Parathyroid adenoma (tissue), 2 donors: ENCODE measurements at regions not wholly inside any gene's neighbourhood (a gene's known extent, or its start where the extent isn't known, plus 50 kb on each side); places are given as distances from the start of the nearest gene placed in this dataset.

Experiments
- H2AFZ ChIP-seq: fragments of 300-600 bp; sonication (generic); one replicate; pipeline ENCODE4 v1.7.0; 2017; ENCODE audit warnings: antibody characterized with exemption, mild to moderate bottlenecking
- H3K27ac ChIP-seq: fragments of 300-600 bp; sonication (generic); one replicate; pipeline ENCODE4 v1.7.0; 2017
- H3K27me3 ChIP-seq: fragments of 300-600 bp; sonication (generic); one replicate; pipeline ENCODE4 v1.7.0; 2017; ENCODE audit warnings: low read length; ENCODE audit not compliant: control insufficient read depth, insufficient read depth
- H3K36me3 ChIP-seq: fragments of 300-600 bp; sonication (generic); one replicate; pipeline ENCODE4 v1.7.0; 2017; ENCODE audit warnings: low read length; ENCODE audit not compliant: control insufficient read depth, insufficient read depth
- H3K4me1 ChIP-seq: fragments of 300-600 bp; sonication (generic); one replicate; pipeline ENCODE4 v1.7.0; 2017; ENCODE audit warnings: control low read depth
- H3K4me2 ChIP-seq: fragments of 300-600 bp; sonication (generic); one replicate; pipeline ENCODE4 v1.7.0; 2017; ENCODE audit warnings: low read length
- H3K4me3 ChIP-seq: fragments of 300-600 bp; sonication (generic); one replicate; pipeline ENCODE4 v1.7.0; 2017; ENCODE audit warnings: low read depth, low read length
- H3K79me2 ChIP-seq: fragments of 300-600 bp; sonication (generic); one replicate; pipeline ENCODE4 v1.7.0; 2017; ENCODE audit warnings: control low read depth
- H3K9ac ChIP-seq: fragments of 300-600 bp; sonication (generic); one replicate; pipeline ENCODE4 v1.7.0; 2017; ENCODE audit warnings: mild to moderate bottlenecking
- H3K9me3 ChIP-seq: fragments of 300-600 bp; sonication (generic); one replicate; pipeline ENCODE4 v1.7.0; 2017; ENCODE audit warnings: low read length; ENCODE audit not compliant: control insufficient read depth
- CTCF ChIP-seq: fragments of 300-600 bp; sonication (generic); IDR thresholded peaks from one replicate; pipeline ENCODE4 v1.7.0; 2017; ENCODE audit warnings: antibody characterized with exemption, mild to moderate bottlenecking
- donor health status: primary hyperparathyroidism.

- Histone ChIP-seq H3K9ac (no peak overlapping the region), H3K4me2 (no peak overlapping the region), H3K79me2 (no peaks in the 10 kb centered on the region), H2AFZ (no peak overlapping the region), H3K9me3 (no peaks in the 10 kb centered on the region), H3K36me3 (no peaks in the 10 kb centered on the region), H3K4me3 (no peak overlapping the region), H3K27me3 (no peaks in the 10 kb centered on the region), H3K4me1 (no peaks in the 10 kb centered on the region), H3K27ac (no peak overlapping the region)
- no peak for TF ChIP-seq CTCF
These were observed 74.0 kb upstream of the TRPC7 start for GRCh38 chr5:136439367-136439766.

GRCh38 chr5:136435946-136436543 lies 70.7 kb upstream of the TRPC7 start:
- H3K9ac ChIP-seq, result no peak overlapping the region
- no peaks in the 10 kb centered on the region for H3K36me3 ChIP-seq
- no peaks in the 10 kb centered on the region for H3K27me3 ChIP-seq
- no peak overlapping the region for H3K4me2 ChIP-seq
- no peaks in the 10 kb centered on the region for H3K79me2 ChIP-seq
- H3K4me1 ChIP-seq, result no peaks in the 10 kb centered on the region
- H3K4me3 ChIP-seq, result no peak overlapping the region
- H3K27ac ChIP-seq, result no peak overlapping the region
- no peak overlapping the region for H2AFZ ChIP-seq
- no peaks in the 10 kb centered on the region for H3K9me3 ChIP-seq
- TF ChIP-seq CTCF, result no peak

- no peaks in the 10 kb centered on the region for H3K79me2 ChIP-seq
- no peak overlapping the region for H3K4me2 ChIP-seq
- H3K4me3 ChIP-seq, result no peak overlapping the region
- no peak overlapping the region for H2AFZ ChIP-seq
- no peak for TF ChIP-seq CTCF
- H3K27ac ChIP-seq, result no peak overlapping the region
- no peaks in the 10 kb centered on the region for H3K4me1 ChIP-seq
- H3K27me3 ChIP-seq, result no peaks in the 10 kb centered on the region
- no peaks in the 10 kb centered on the region for H3K9me3 ChIP-seq
- no peaks in the 10 kb centered on the region for H3K36me3 ChIP-seq
- H3K9ac ChIP-seq, result no peak overlapping the region
These were observed 69.5 kb upstream of the TRPC7 start for GRCh38 chr5:136434795-136435194.

- no peak overlapping the region for H3K27ac ChIP-seq
These were observed 67.4 kb upstream of the TRPC7 start for GRCh38 chr5:136432705-136433104.

More at GRCh38 chr5:136432705-136433104, 67.4 kb upstream of the TRPC7 start:
- Histone ChIP-seq H3K9ac (no peak overlapping the region), H3K27me3 (no peaks in the 10 kb centered on the region), H3K9me3 (no peaks in the 10 kb centered on the region), H3K36me3 (no peaks in the 10 kb centered on the region), H3K4me2 (no peak overlapping the region), H3K4me3 (no peak overlapping the region), H2AFZ (no peak overlapping the region), H3K79me2 (no peaks in the 10 kb centered on the region), H3K4me1 (no peaks in the 10 kb centered on the region)
- no peak for TF ChIP-seq CTCF
